ENCODE measurements at regions not wholly inside any gene's neighbourhood (a gene's known extent, or its start where the extent isn't known, plus 50 kb on each side); places are given as distances from the start of the nearest gene placed in this dataset.

DNA sequence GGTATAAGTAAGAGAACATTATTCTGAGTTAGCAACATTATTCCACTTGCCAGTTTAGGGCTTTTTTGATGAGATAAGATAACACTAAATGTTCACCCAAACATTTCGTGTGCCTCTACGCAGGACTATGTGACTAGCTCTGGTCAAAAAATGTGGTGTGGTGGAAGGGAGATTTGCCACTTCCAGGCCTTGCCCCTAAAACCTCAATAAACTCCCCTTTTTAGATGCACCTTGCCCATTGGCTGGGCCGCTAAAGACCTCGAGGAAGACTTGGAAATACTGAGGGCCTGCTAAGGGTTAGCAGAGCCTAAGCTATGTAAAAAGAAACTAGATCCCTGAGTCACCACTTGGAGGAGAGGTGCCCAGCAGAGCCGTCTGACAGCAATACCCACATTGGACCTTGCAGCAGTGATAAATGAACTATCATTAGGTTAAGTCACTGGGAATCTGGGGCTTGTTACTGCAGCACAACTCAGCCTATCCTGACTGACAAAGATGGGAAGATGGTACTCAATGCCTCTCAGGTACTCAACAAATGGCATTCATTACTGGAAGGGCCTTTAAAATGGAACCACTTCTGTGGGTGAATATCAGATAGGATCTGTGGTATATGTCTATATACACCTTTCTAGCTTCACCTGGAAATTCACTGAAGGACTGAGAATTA, 331.5 kb upstream of the TLE3 start:
- no peak overlapping the region for H3K4me2 ChIP-seq
- H3K9ac ChIP-seq: no peak overlapping the region
- no peak for DNase-seq (ENCODE audit: low spot score)
- H3K36me3 Mint-ChIP-seq: no peaks in the 10 kb centered on the region
- H3K27ac Mint-ChIP-seq: no peak overlapping the region
- H3F3A ChIP-seq (ENCODE audit: low read depth): peaks cover 11% of the 10 kb centered on the region
- no peaks in the 10 kb centered on the region for H3K27me3 ChIP-seq
- H3K4me1 ChIP-seq: peaks cover 24% of the 10 kb centered on the region
- H3K79me2 ChIP-seq (ENCODE audit: low read depth): no peaks in the 10 kb centered on the region
- H3K27ac ChIP-seq: no peak overlapping the region
- H3K27me3 Mint-ChIP-seq (ENCODE audit: insufficient read depth, low read depth): peaks cover 3% of the 10 kb centered on the region
- H3K4me3 ChIP-seq: no peak overlapping the region
- peaks cover 19% of the 10 kb centered on the region for H3K9me3 Mint-ChIP-seq
- peaks cover 2% of the 10 kb centered on the region for H4K20me1 ChIP-seq (ENCODE audit: low read depth)
- H3K4me3 Mint-ChIP-seq: no peak overlapping the region
- H2AFZ ChIP-seq (replicated peaks): no peak overlapping the region
- H3K36me3 ChIP-seq: no peaks in the 10 kb centered on the region
- H3K4me1 Mint-ChIP-seq: peaks cover 18% of the 10 kb centered on the region
- no peaks in the 10 kb centered on the region for H3K9me3 ChIP-seq (ENCODE audit: low read depth)
- no peak for TF ChIP-seq EZH2 (IDR thresholded peaks at IDR 0.05)
- no peak for TF ChIP-seq EZH2phosphoT487 (IDR thresholded peaks at IDR 0.05)
- TF ChIP-seq, protein P1, sequence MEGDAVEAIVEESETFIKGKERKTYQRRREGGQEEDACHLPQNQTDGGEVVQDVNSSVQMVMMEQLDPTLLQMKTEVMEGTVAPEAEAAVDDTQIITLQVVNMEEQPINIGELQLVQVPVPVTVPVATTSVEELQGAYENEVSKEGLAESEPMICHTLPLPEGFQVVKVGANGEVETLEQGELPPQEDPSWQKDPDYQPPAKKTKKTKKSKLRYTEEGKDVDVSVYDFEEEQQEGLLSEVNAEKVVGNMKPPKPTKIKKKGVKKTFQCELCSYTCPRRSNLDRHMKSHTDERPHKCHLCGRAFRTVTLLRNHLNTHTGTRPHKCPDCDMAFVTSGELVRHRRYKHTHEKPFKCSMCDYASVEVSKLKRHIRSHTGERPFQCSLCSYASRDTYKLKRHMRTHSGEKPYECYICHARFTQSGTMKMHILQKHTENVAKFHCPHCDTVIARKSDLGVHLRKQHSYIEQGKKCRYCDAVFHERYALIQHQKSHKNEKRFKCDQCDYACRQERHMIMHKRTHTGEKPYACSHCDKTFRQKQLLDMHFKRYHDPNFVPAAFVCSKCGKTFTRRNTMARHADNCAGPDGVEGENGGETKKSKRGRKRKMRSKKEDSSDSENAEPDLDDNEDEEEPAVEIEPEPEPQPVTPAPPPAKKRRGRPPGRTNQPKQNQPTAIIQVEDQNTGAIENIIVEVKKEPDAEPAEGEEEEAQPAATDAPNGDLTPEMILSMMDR (IDR thresholded peaks at IDR 0.05): no peak

DNA sequence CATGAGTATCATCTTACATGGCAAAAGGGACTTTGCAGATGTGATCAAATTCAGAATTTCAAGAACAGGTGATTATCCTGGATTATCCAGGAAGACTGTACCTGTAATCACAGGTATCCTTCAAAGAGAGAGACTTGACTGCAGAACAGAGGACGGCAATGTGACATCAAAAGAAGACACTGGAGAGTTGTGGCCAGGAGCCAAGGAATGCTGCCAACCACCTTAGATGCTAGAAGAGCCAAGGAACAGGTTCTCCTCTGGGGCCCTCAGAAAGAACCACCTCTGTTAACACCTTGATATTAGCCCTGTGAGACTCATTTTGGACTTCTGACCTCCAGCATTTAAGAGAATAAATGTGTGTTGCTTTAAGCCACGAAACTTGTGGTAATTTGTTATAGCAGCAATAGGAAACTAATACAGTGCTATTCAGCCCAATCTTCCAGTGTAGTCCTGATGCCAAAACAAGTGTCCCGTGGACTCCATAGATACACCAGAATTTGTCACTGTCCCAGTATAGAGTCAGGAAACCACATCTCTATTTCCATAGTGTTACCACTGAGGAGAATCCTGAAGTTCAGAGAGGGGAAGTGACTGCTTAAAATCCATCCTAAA, 330.6 kb upstream of the TLE3 start:
- DNase-seq (ENCODE audit: low spot score): no peak
- no peak overlapping the region for H2AFZ ChIP-seq (replicated peaks)
- Mint-ChIP-seq H3K4me3 (no peak overlapping the region), H3K36me3 (no peaks in the 10 kb centered on the region), H3K27ac (no peak overlapping the region), H3K9me3 (peaks cover 19% of the 10 kb centered on the region), H3K27me3 (ENCODE audit: insufficient read depth, low read depth) (peaks cover 3% of the 10 kb centered on the region), H3K4me1 (peaks cover 9% of the 10 kb centered on the region)
- no peak overlapping the region for H3K27ac ChIP-seq
- peaks cover 2% of the 10 kb centered on the region for H3F3A ChIP-seq (ENCODE audit: low read depth)
- no peaks in the 10 kb centered on the region for H3K9me3 ChIP-seq (ENCODE audit: low read depth)
- TF ChIP-seq, protein P1 (IDR thresholded peaks at IDR 0.05): no peak
- TF ChIP-seq EZH2 (IDR thresholded peaks at IDR 0.05) (no peak), EZH2phosphoT487 (IDR thresholded peaks at IDR 0.05) (no peak)
- no peaks in the 10 kb centered on the region for H3K27me3 ChIP-seq
- no peak overlapping the region for H3K4me2 ChIP-seq
- H3K4me1 ChIP-seq: peaks cover 15% of the 10 kb centered on the region
- no peak overlapping the region for H3K9ac ChIP-seq
- no peaks in the 10 kb centered on the region for H3K36me3 ChIP-seq
- H4K20me1 ChIP-seq (ENCODE audit: low read depth): no peaks in the 10 kb centered on the region
- no peaks in the 10 kb centered on the region for H3K79me2 ChIP-seq (ENCODE audit: low read depth)
- no peak overlapping the region for H3K4me3 ChIP-seq

DNA sequence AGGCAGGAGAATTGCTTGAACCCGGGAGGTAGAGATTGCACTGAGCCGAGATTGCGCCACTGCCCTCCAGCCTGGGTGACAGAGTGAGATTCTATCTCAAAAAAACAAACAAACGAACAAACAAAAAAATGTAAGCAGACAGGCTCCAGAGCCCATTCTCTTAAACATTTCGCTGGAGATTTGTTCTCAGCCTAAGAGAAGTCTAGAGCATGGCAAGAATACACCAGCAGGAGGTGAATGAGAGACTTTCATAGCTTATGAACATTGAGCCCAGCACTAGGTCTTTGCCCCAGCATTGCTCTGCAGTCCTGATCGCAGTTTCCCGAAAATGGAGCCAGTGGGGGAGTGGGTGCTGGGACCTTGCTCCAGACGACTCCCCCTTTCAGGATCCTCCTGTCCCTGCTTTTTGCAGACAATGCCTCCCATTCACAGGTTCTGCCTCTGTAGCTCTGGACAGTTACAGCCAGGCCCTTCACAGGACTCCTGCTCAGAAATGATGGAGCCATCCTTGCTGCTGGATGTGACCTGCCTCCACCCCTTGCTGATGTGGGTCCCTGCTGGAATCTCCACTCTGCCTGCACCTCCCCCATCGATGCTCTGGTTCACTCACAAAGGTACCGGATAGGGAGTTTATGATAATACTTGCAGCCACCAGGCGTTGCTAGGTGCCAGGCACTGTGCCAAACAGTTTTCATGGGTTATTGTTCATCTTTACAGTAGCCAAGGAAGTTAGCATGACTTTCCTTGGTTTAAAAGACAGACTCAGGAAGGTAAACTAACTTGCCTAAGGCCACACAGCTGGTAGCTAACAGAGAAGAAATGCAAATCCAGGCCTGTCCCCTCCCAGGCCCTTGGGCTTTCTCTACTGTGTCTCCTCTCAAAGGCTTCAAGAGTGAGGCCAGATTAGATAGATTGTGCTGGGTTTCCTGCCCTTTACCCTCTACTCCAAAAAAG, 329.7 kb upstream of the TLE3 start:
- no peaks in the 10 kb centered on the region for H3K9me3 ChIP-seq (ENCODE audit: low read depth)
- H3K27me3 ChIP-seq: no peaks in the 10 kb centered on the region
- H3K4me1 ChIP-seq: peaks cover 6% of the 10 kb centered on the region
- TF ChIP-seq EZH2 (IDR thresholded peaks at IDR 0.05) (no peak), EZH2phosphoT487 (IDR thresholded peaks at IDR 0.05) (no peak)
- TF ChIP-seq, protein P1 (IDR thresholded peaks at IDR 0.05): no peak
- no peaks in the 10 kb centered on the region for H3K36me3 ChIP-seq
- no peak overlapping the region for H3K9ac ChIP-seq
- DNase-seq (ENCODE audit: low spot score): no peak
- H4K20me1 ChIP-seq (ENCODE audit: low read depth): no peaks in the 10 kb centered on the region
- no peak overlapping the region for H3K27ac ChIP-seq
- H3K4me3 Mint-ChIP-seq: no peak overlapping the region
- H2AFZ ChIP-seq (replicated peaks): no peak overlapping the region
- no peak overlapping the region for H3K4me3 ChIP-seq
- H3K4me1 Mint-ChIP-seq: peaks cover 2% of the 10 kb centered on the region
- no peak overlapping the region for H3K27ac Mint-ChIP-seq
- no peaks in the 10 kb centered on the region for H3K36me3 Mint-ChIP-seq
- H3K27me3 Mint-ChIP-seq (ENCODE audit: insufficient read depth, low read depth): peaks cover 3% of the 10 kb centered on the region
- no peaks in the 10 kb centered on the region for H3F3A ChIP-seq (ENCODE audit: low read depth)
- H3K79me2 ChIP-seq (ENCODE audit: low read depth): no peaks in the 10 kb centered on the region
- H3K4me2 ChIP-seq: no peak overlapping the region
- H3K9me3 Mint-ChIP-seq: peaks cover 19% of the 10 kb centered on the region
